ENCODE measurements at regions not wholly inside any gene's neighbourhood (a gene's known extent, or its start where the extent isn't known, plus 50 kb on each side); places are given as distances from the start of the nearest gene placed in this dataset.
A peak's percentile ranks its signal among the peaks of the same experiment; 100 is the strongest.

- H3K36me3 ChIP-seq: no peaks in the 10 kb centered on the region
- no peak overlapping the region for H3K4me3 ChIP-seq
- no peak for TF ChIP-seq CTCF (IDR thresholded peaks at IDR 0.05)
- TF ChIP-seq POLR2AphosphoS5 (IDR thresholded peaks at IDR 0.05): peak in 1 of 3 donors; percentile 11
- TF ChIP-seq POLR2A (IDR thresholded peaks at IDR 0.05): no peak
- TF ChIP-seq EP300 (IDR thresholded peaks at IDR 0.05): no peak
- WGBS, 5 donors: 57 to 75% (median 66%) methylated on average over 6 to 8 of the region's 8 CpGs
- no peaks in the 10 kb centered on the region for H3K9me3 ChIP-seq
- DNase-seq: peak; percentile 61 to 85
- no peak overlapping the region for H3K27ac ChIP-seq
- peaks cover 0 to 5% (median 0%) of the 10 kb centered on the region in 4 donors for H3K4me1 ChIP-seq
- intact Hi-C loops (cut with DNase I; ENCODE audit: low total_unique reads): no loop called here
- no peaks in the 10 kb centered on the region for H3K27me3 ChIP-seq
Observed at GRCh38 chr5:120368923-120369715, 95.0 kb upstream of the PRR16 start.

GRCh38 chr5:120372899-120373298 is 91.2 kb upstream of the PRR16 start:
- no peaks in the 10 kb centered on the region for H3K36me3 ChIP-seq
- intact Hi-C loops (cut with DNase I; ENCODE audit: low total_unique reads): no loop called here
- H3K4me1 ChIP-seq: peaks cover 0 to 5% (median 0%) of the 10 kb centered on the region in 4 donors
- H3K9me3 ChIP-seq: peaks cover 0 to 6% (median 4%) of the 10 kb centered on the region in 4 donors
- H3K4me3 ChIP-seq: no peak overlapping the region
- peak overlapping the region in 1 of 5 donors; percentile 16 for H3K27ac ChIP-seq
- no peak for TF ChIP-seq POLR2A (IDR thresholded peaks at IDR 0.05)
- peak in 1 of 3 donors; percentile 34 for TF ChIP-seq POLR2AphosphoS5 (IDR thresholded peaks at IDR 0.05)
- WGBS, 5 donors: 59 to 75% (median 70%) methylated on average over 3 of the region's 3 CpGs
- peak in 1 of 2 donors; percentile 12 for DNase-seq
- H3K27me3 ChIP-seq: no peaks in the 10 kb centered on the region

- Histone ChIP-seq H3K9me3 (peaks cover 0 to 26% (median 20%) of the 10 kb centered on the region in 4 donors), H3K4me3 (no peak overlapping the region), H3K27me3 (no peaks in the 10 kb centered on the region), H3K27ac (no peak overlapping the region), H3K36me3 (no peaks in the 10 kb centered on the region), H3K4me1 (no peaks in the 10 kb centered on the region)
- intact Hi-C loops (cut with DNase I; ENCODE audit: low total_unique reads): no loop called here
- 38 to 56% (median 52%) methylated on average over 1 of the region's 1 CpG for WGBS, 5 donors
- DNase-seq: no peak
- TF ChIP-seq POLR2AphosphoS5 (IDR thresholded peaks at IDR 0.05): no peak
- no peak for TF ChIP-seq POLR2A (IDR thresholded peaks at IDR 0.05)
Observed at GRCh38 chr5:120375248-120375647, 88.9 kb upstream of the PRR16 start.

- Histone ChIP-seq H3K27ac (no peak overlapping the region), H3K27me3 (no peaks in the 10 kb centered on the region), H3K4me1 (no peaks in the 10 kb centered on the region), H3K9me3 (peaks cover 0 to 26% (median 20%) of the 10 kb centered on the region in 4 donors), H3K36me3 (no peaks in the 10 kb centered on the region), H3K4me3 (no peak overlapping the region)
- TF ChIP-seq CTCF (IDR thresholded peaks at IDR 0.05): no peak
- TF ChIP-seq POLR2AphosphoS5 (IDR thresholded peaks at IDR 0.05): no peak
- TF ChIP-seq POLR2A (IDR thresholded peaks at IDR 0.05): no peak
- TF ChIP-seq EP300 (IDR thresholded peaks at IDR 0.05): no peak
- WGBS, 5 donors: 38 to 94% (median 88%) methylated on average over 1 of the region's 1 CpG
- intact Hi-C loops (cut with DNase I; ENCODE audit: low total_unique reads): no loop called here
- DNase-seq: no peak
Observed at GRCh38 chr5:120380644-120381043, 83.5 kb upstream of the PRR16 start.

GRCh38 chr5:120382833-120383232 is 81.3 kb upstream of the PRR16 start:
- WGBS, 5 donors: 79 to 96% (median 90%) methylated on average over 2 of the region's 2 CpGs
- Histone ChIP-seq H3K36me3 (no peaks in the 10 kb centered on the region), H3K27me3 (no peaks in the 10 kb centered on the region), H3K9me3 (peaks cover 0 to 22% (median 16%) of the 10 kb centered on the region in 4 donors), H3K4me1 (no peaks in the 10 kb centered on the region), H3K27ac (no peak overlapping the region), H3K4me3 (no peak overlapping the region)
- no peak for DNase-seq
- no peak for TF ChIP-seq CTCF (IDR thresholded peaks at IDR 0.05)
- no peak for TF ChIP-seq EP300 (IDR thresholded peaks at IDR 0.05)
- intact Hi-C loops (cut with DNase I; ENCODE audit: low total_unique reads): no loop called here
